AG04450 (cell line): ENCODE measurements at regions not wholly inside any gene's neighbourhood (a gene's known extent, or its start where the extent isn't known, plus 50 kb on each side); places are given as distances from the start of the nearest gene placed in this dataset.

Experiments
- CTCF ChIA-PET: fragments of 300-600, 350-600 bp; formaldehyde crosslinking; extraction: SDS; loops from one replicate; lab custom pipeline; 2022; ENCODE audit warnings: antibody characterized with exemption, inconsistent platforms; lab: Charles Lee
- POLR2A ChIA-PET: fragments of 350-600 bp; formaldehyde crosslinking; extraction: SDS; loops from one replicate; lab custom pipeline; 2021; ENCODE audit warnings: antibody characterized with exemption, inconsistent platforms; lab: Yijun Ruan, JAX
- DNase-seq: peaks from one replicate; pipeline ENCODE4 v3.0.0-alpha.2; 2011; ENCODE audit warnings: low read depth, low spot score
- H3K27ac ChIP-seq: one replicate; pipeline ENCODE4 v1.5.1; 2012; ENCODE audit warnings: low read depth, low read length, control low read depth
- H3K27me3 ChIP-seq: one replicate; pipeline ENCODE4 v1.6.0; 2012; ENCODE audit warnings: low read length; ENCODE audit not compliant: control insufficient read depth, insufficient read depth
- H3K4me3 ChIP-seq: 2 replicates; pipeline ENCODE4 v1.5.1; 2011; ENCODE audit warnings: mild to moderate bottlenecking, low read depth, low read length, control low read depth
- H3K9me3 ChIP-seq: 2 replicates; pipeline ENCODE4 v1.5.1; 2012; ENCODE audit warnings: low read length; ENCODE audit not compliant: control insufficient read depth, insufficient read depth
- CTCF ChIP-seq: IDR thresholded peaks from 2 replicates; pipeline ENCODE4 v1.5.1; 2011; ENCODE audit warnings: low read depth, low read length, control low read depth, inconsistent platforms

- ChIA-PET CTCF (no interaction called here), POLR2A (no interaction called here)
- Histone ChIP-seq H3K4me3 (no peak overlapping the region), H3K27me3 (no peaks in the 10 kb centered on the region), H3K27ac (no peak overlapping the region), H3K9me3 (no peaks in the 10 kb centered on the region)
- no peak for DNase-seq
- no peak for TF ChIP-seq CTCF
Observed at GRCh38 chr11:90856790-90857189, 633.9 kb upstream of the CHORDC1 start.

GRCh38 chr11:90855531-90855930 lies 632.7 kb upstream of the CHORDC1 start:
- Histone ChIP-seq H3K4me3 (no peak overlapping the region), H3K27ac (no peak overlapping the region), H3K9me3 (no peaks in the 10 kb centered on the region), H3K27me3 (no peaks in the 10 kb centered on the region)
- TF ChIP-seq CTCF = no peak
- ChIA-PET CTCF (no interaction called here), POLR2A (no interaction called here)
- DNase-seq = no peak

GRCh38 chr11:90851196-90851595 lies 628.3 kb upstream of the CHORDC1 start:
- no peak for TF ChIP-seq CTCF
- ChIA-PET POLR2A (no interaction called here), CTCF (no interaction called here)
- no peaks in the 10 kb centered on the region for H3K9me3 ChIP-seq
- no peak overlapping the region for H3K4me3 ChIP-seq
- H3K27me3 ChIP-seq = no peaks in the 10 kb centered on the region
- DNase-seq = no peak
- H3K27ac ChIP-seq = no peak overlapping the region

DNA sequence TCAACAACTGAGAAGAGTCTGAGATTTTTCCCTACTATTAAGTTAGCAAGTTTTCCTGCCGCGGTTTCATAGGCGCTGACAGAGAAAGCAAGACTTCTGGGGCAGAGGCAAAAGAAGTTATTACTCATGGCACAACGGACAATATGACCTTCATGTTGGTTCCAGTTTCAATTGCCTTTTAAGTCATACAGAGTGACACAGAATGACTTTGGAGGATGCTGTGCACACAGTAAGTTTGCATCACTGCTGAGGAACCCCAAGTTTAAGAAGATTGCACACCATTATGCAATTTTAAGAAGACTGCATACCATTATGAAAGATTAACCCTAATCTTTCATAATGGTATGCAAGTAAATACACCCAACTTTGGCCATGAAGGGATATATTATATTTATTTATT lies 626.5 kb upstream of the CHORDC1 start:
- H3K9me3 ChIP-seq = no peaks in the 10 kb centered on the region
- no peak for TF ChIP-seq CTCF
- ChIA-PET CTCF (no interaction called here), POLR2A (no interaction called here)
- H3K27ac ChIP-seq = no peak overlapping the region
- no peak overlapping the region for H3K4me3 ChIP-seq
- H3K27me3 ChIP-seq = no peaks in the 10 kb centered on the region
- DNase-seq = no peak

GRCh38 chr11:90847268-90847886 lies 624.5 kb upstream of the CHORDC1 start:
- ChIA-PET POLR2A (no interaction called here), CTCF (no interaction called here)
- Histone ChIP-seq H3K4me3 (no peak overlapping the region), H3K9me3 (no peaks in the 10 kb centered on the region), H3K27ac (no peak overlapping the region), H3K27me3 (no peaks in the 10 kb centered on the region)
- no peak for TF ChIP-seq CTCF
- no peak for DNase-seq
